HEK293 (cell line): ENCODE measurements at regions not wholly inside any gene's neighbourhood (a gene's known extent, or its start where the extent isn't known, plus 50 kb on each side); places are given as distances from the start of the nearest gene placed in this dataset.

Experiments
- CTCF ChIA-PET: fragments of 350-600 bp; formaldehyde crosslinking; extraction: SDS; loops from one replicate; lab custom pipeline; 2021; ENCODE audit warnings: antibody characterized with exemption; lab: Yijun Ruan, JAX
- POLR2A ChIA-PET: fragments of 300-600 bp; formaldehyde crosslinking; extraction: SDS; loops from one replicate; lab custom pipeline; 2020; ENCODE audit warnings: antibody characterized with exemption, inconsistent platforms; lab: Yijun Ruan, JAX
- H3K27ac ChIP-seq: fragments of 200-500 bp; sonication (Bioruptor generic); 2 replicates; pipeline ENCODE4 v1.5.1; 2014; ENCODE audit warnings: low read depth, low read length, control low read depth, inconsistent platforms; ENCODE audit errors: extremely low read depth
- H3K36me3 ChIP-seq, 2 experiments: fragments of 200-500 bp in 1 of 2; sonication (Bioruptor generic) in 1 of 2; 1 replicate in 1 of 2; 2 replicates in 1 of 2; pipeline ENCODE4 v1.5.1; 2014 to 2017; ENCODE audit warnings: inconsistent platforms in 2 of 2, low read length in 2 of 2; ENCODE audit not compliant: control insufficient read depth in 2 of 2, insufficient read depth in 1 of 2
- H3K4me1 ChIP-seq: fragments of 200-500 bp; sonication (Bioruptor generic); 2 replicates; pipeline ENCODE4 v1.5.1; 2014; ENCODE audit warnings: mild to moderate bottlenecking, low read length, inconsistent platforms; ENCODE audit not compliant: control insufficient read depth, insufficient read depth
- H3K4me3 ChIP-seq: 2 replicates; pipeline ENCODE4 v1.5.1; 2011; ENCODE audit warnings: low read depth, mild to moderate bottlenecking, control low read depth, low read length, moderate library complexity
- H3K9me3 ChIP-seq: fragments of 200-500 bp; sonication (Bioruptor generic); 2 replicates; pipeline ENCODE4 v1.5.1; 2014; ENCODE audit warnings: low read depth, low read length, inconsistent platforms; ENCODE audit not compliant: control insufficient read depth, insufficient read depth
- GLIS2 ChIP-seq: fragments of 450-650 bp; formaldehyde crosslinking; IDR thresholded peaks from 2 replicates; pipeline ENCODE4 v1.5.1; 2016; ENCODE audit warnings: missing biosample characterization, missing genetic modification characterization
- YY1 ChIP-seq: fragments of 450-650 bp; formaldehyde crosslinking; IDR thresholded peaks from 2 replicates; pipeline ENCODE4 v1.5.1; 2018; ENCODE audit warnings: missing biosample characterization, missing genetic modification characterization
- YY2 ChIP-seq: fragments of 450-650 bp; formaldehyde crosslinking; IDR thresholded peaks from 2 replicates; pipeline ENCODE4 v1.5.1; 2016; ENCODE audit warnings: missing biosample characterization, missing genetic modification characterization
- ZBTB21 ChIP-seq: fragments of 450-650 bp; formaldehyde crosslinking; IDR thresholded peaks from 2 replicates; pipeline ENCODE4 v1.5.1; 2017; ENCODE audit warnings: missing biosample characterization, missing genetic modification characterization
- ZBTB44 ChIP-seq: fragments of 450-650 bp; IDR thresholded peaks from 2 replicates; pipeline ENCODE4 v1.5.1; 2018; ENCODE audit warnings: missing biosample characterization, mild to moderate bottlenecking, missing genetic modification characterization
- ZFP37 ChIP-seq: fragments of 450-650 bp; formaldehyde crosslinking; IDR thresholded peaks from 2 replicates; pipeline ENCODE4 v1.5.1; 2016; ENCODE audit warnings: missing biosample characterization, missing genetic modification characterization
- ZNF132 ChIP-seq: fragments of 450-650 bp; formaldehyde crosslinking; IDR thresholded peaks from 2 replicates; pipeline ENCODE4 v1.5.1; 2017; ENCODE audit warnings: missing biosample characterization, missing genetic modification characterization, borderline replicate concordance
- ZNF148 ChIP-seq: fragments of 450-650 bp; formaldehyde crosslinking; IDR thresholded peaks from 2 replicates; pipeline ENCODE4 v1.5.0; 2017; ENCODE audit warnings: missing biosample characterization, missing genetic modification characterization, borderline replicate concordance
- ZNF24 ChIP-seq: fragments of 450-650 bp; formaldehyde crosslinking; IDR thresholded peaks from 2 replicates; pipeline ENCODE4 v1.5.1; 2016; ENCODE audit warnings: missing biosample characterization, missing genetic modification characterization
- ZNF311 ChIP-seq: fragments of 450-650 bp; formaldehyde crosslinking; IDR thresholded peaks from 2 replicates; pipeline ENCODE4 v1.5.1; 2017; ENCODE audit warnings: missing biosample characterization, missing genetic modification characterization, borderline replicate concordance
- ZNF362 ChIP-seq: fragments of 450-650 bp; formaldehyde crosslinking; IDR thresholded peaks from 2 replicates; pipeline ENCODE4 v1.5.1; 2016; ENCODE audit warnings: missing biosample characterization, missing genetic modification characterization
- ZNF514 ChIP-seq: fragments of 450-650 bp; formaldehyde crosslinking; IDR thresholded peaks from 2 replicates; pipeline ENCODE4 v1.5.1; 2016; ENCODE audit warnings: missing biosample characterization, missing genetic modification characterization
- ZNF544 ChIP-seq: fragments of 450-650 bp; formaldehyde crosslinking; IDR thresholded peaks from 2 replicates; pipeline ENCODE4 v1.5.0; 2017; ENCODE audit warnings: missing biosample characterization, missing genetic modification characterization
- ZNF580 ChIP-seq: fragments of 450-650 bp; formaldehyde crosslinking; IDR thresholded peaks from 2 replicates; pipeline ENCODE4 v1.5.1; 2016; ENCODE audit warnings: missing biosample characterization, missing genetic modification characterization
- ZNF596 ChIP-seq: fragments of 450-650 bp; IDR thresholded peaks from 2 replicates; pipeline ENCODE4 v1.5.0; 2018; ENCODE audit warnings: missing biosample characterization, mild to moderate bottlenecking, missing genetic modification characterization, moderate library complexity
- ZNF621 ChIP-seq: fragments of 450-650 bp; formaldehyde crosslinking; IDR thresholded peaks from 2 replicates; pipeline ENCODE4 v1.5.1; 2017; ENCODE audit warnings: missing biosample characterization, missing genetic modification characterization
- ZNF664 ChIP-seq: fragments of 450-650 bp; formaldehyde crosslinking; IDR thresholded peaks from 2 replicates; pipeline ENCODE4 v1.5.1; 2016; ENCODE audit warnings: missing biosample characterization, missing genetic modification characterization
- ZSCAN5A ChIP-seq: fragments of 450-650 bp; formaldehyde crosslinking; IDR thresholded peaks from 2 replicates; pipeline ENCODE4 v1.5.1; 2016; ENCODE audit warnings: missing biosample characterization, missing genetic modification characterization
- TF ChIP-seq, protein P1 (sequence below): fragments of 450-650 bp; formaldehyde crosslinking; IDR thresholded peaks from 2 replicates; pipeline ENCODE4 v1.5.1; 2016; ENCODE audit warnings: missing biosample characterization, missing genetic modification characterization, low read depth
- TF ChIP-seq, protein P2 (sequence below): fragments of 450-650 bp; formaldehyde crosslinking; IDR thresholded peaks from 2 replicates; pipeline ENCODE4 v1.5.1; 2017; ENCODE audit warnings: missing biosample characterization, missing genetic modification characterization

GRCh38 chr12:105706321-105706972 lies 376.0 kb downstream of the C12orf75 start (continued):
- TF ChIP-seq ZBTB21 (tag by site-specific recombination) = no peak
- no peak for TF ChIP-seq GLIS2 (tag by site-specific recombination)
- no peak for TF ChIP-seq ZSCAN5A (tag by site-specific recombination)
- TF ChIP-seq ZNF148 = no peak
- TF ChIP-seq ZNF514 (tag by site-specific recombination) = no peak
- no peak for TF ChIP-seq ZNF580
- TF ChIP-seq, all 188 proteins: peak for 32

- Histone ChIP-seq H3K4me1 (peaks cover 11% of the 10 kb centered on the region), H3K36me3 (no peaks in the 10 kb centered on the region), H3K4me3 (no peak overlapping the region), H3K27ac (no peak overlapping the region; the same call in 1 of the 2 replicates), H3K9me3 (no peaks in the 10 kb centered on the region)
- no peak for TF ChIP-seq ZNF544 (tag by site-specific recombination)
- no peak for TF ChIP-seq ZNF311 (tag by site-specific recombination)
- no peak for TF ChIP-seq ZFP37 (tag by site-specific recombination)
- TF ChIP-seq ZNF596 (tag by site-specific recombination) = no peak
- TF ChIP-seq YY1 (tag by site-specific recombination) = no peak
- TF ChIP-seq ZNF24 (tag by site-specific recombination) = no peak
- TF ChIP-seq ZNF621 (tag by site-specific recombination) = no peak
- TF ChIP-seq ZNF362 = no peak
- TF ChIP-seq ZBTB44 (tag by site-specific recombination) = no peak
- TF ChIP-seq ZNF664 = no peak
- TF ChIP-seq ZNF132 (tag by site-specific recombination) = no peak
- TF ChIP-seq, protein P1, sequence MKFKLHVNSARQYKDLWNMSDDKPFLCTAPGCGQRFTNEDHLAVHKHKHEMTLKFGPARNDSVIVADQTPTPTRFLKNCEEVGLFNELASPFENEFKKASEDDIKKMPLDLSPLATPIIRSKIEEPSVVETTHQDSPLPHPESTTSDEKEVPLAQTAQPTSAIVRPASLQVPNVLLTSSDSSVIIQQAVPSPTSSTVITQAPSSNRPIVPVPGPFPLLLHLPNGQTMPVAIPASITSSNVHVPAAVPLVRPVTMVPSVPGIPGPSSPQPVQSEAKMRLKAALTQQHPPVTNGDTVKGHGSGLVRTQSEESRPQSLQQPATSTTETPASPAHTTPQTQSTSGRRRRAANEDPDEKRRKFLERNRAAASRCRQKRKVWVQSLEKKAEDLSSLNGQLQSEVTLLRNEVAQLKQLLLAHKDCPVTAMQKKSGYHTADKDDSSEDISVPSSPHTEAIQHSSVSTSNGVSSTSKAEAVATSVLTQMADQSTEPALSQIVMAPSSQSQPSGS (tag by site-specific recombination) = no peak
- TF ChIP-seq, protein P2, sequence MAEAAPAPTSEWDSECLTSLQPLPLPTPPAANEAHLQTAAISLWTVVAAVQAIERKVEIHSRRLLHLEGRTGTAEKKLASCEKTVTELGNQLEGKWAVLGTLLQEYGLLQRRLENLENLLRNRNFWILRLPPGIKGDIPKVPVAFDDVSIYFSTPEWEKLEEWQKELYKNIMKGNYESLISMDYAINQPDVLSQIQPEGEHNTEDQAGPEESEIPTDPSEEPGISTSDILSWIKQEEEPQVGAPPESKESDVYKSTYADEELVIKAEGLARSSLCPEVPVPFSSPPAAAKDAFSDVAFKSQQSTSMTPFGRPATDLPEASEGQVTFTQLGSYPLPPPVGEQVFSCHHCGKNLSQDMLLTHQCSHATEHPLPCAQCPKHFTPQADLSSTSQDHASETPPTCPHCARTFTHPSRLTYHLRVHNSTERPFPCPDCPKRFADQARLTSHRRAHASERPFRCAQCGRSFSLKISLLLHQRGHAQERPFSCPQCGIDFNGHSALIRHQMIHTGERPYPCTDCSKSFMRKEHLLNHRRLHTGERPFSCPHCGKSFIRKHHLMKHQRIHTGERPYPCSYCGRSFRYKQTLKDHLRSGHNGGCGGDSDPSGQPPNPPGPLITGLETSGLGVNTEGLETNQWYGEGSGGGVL = no peak
- no peak for TF ChIP-seq YY2 (tag by site-specific recombination)
- ChIA-PET POLR2A (interaction anchor here (1.0 kb wide), 1 partner anchor 432 kb away, joined by 3 read pairs; the partner anchor contains the start of gene NUAK1), CTCF (interaction anchor here (0.9 to 4.1 kb wide), 7 partner anchors 13 to 517 kb away, joined by 3 to 39 read pairs (median 8); no protein-coding TSS in a partner anchor)
Observed at GRCh38 chr12:105706973-105707334, 376.5 kb downstream of the C12orf75 start.
